Umbilical cord (tissue), 1 donor: ENCODE measurements at regions not wholly inside any gene's neighbourhood (a gene's known extent, or its start where the extent isn't known, plus 50 kb on each side); places are given as distances from the start of the nearest gene placed in this dataset.

Experiments used
- DNase-seq: peaks from one replicate; pipeline ENCODE4 v3.0.0-alpha.2; 2015; ENCODE audit warnings: low spot score

- DNase-seq: no peak
Observed at GRCh38 chr1:25081496-25081895, 150.8 kb downstream of the SYF2 start.

- DNase-seq: no peak
Observed at GRCh38 chr1:25080294-25081209, 150.5 kb upstream of the RUNX3 start.

- DNase-seq: no peak
Observed at GRCh38 chr1:25079048-25079447, 149.0 kb upstream of the RUNX3 start.

GRCh38 chr1:25074351-25075227 is 144.5 kb upstream of the RUNX3 start:
- DNase-seq: no peak

- DNase-seq: no peak
Observed at GRCh38 chr1:25073640-25074270, 143.7 kb upstream of the RUNX3 start.

GRCh38 chr1:25072461-25072860 is 142.4 kb upstream of the RUNX3 start:
- DNase-seq: no peak

GRCh38 chr1:25068829-25069228 is 138.8 kb upstream of the RUNX3 start:
- no peak for DNase-seq

- no peak for DNase-seq
Observed at GRCh38 chr1:25068316-25068715, 138.2 kb upstream of the RUNX3 start.

- DNase-seq: no peak
Observed at GRCh38 chr1:25067518-25068251, 137.6 kb upstream of the RUNX3 start.

GRCh38 chr1:25066731-25067517 is 136.8 kb upstream of the RUNX3 start:
- DNase-seq: no peak

- no peak for DNase-seq
Observed at GRCh38 chr1:25066256-25066655, 136.2 kb upstream of the RUNX3 start.

GRCh38 chr1:25065795-25066238 is 135.7 kb upstream of the RUNX3 start:
- no peak for DNase-seq

- DNase-seq: no peak
Observed at GRCh38 chr1:25065321-25065721, 135.2 kb upstream of the RUNX3 start.

- no peak for DNase-seq
Observed at GRCh38 chr1:25064465-25065240, 134.6 kb upstream of the RUNX3 start.

GRCh38 chr1:25063591-25064416 is 133.7 kb upstream of the RUNX3 start:
- DNase-seq: no peak

- no peak for DNase-seq
Observed at GRCh38 chr1:25062621-25063255, 132.7 kb upstream of the RUNX3 start.

GRCh38 chr1:25061261-25061995 is 131.4 kb upstream of the RUNX3 start:
- no peak for DNase-seq

- no peak for DNase-seq
Observed at GRCh38 chr1:25057188-25057587, 127.1 kb upstream of the RUNX3 start.
